CD14-positive monocyte (primary cell): ENCODE measurements at regions not wholly inside any gene's neighbourhood (a gene's known extent, or its start where the extent isn't known, plus 50 kb on each side); places are given as distances from the start of the nearest gene placed in this dataset.
A peak's percentile ranks its signal among the peaks of the same experiment; 100 is the strongest.

Experiments
- DNase-seq, 3 donors: peaks; one replicate each; pipeline ENCODE4 v3.0.0-alpha.2; 2011 to 2022
- H2AFZ ChIP-seq: 2 replicates; pipeline ENCODE4 v1.6.0; 2012; ENCODE audit warnings: mild to moderate bottlenecking, low read depth, low read length, inconsistent platforms; ENCODE audit not compliant: insufficient read depth, poor library complexity, severe bottlenecking
- H3K27ac ChIP-seq, 2 donors: 1 replicate in 1 of 2; 2 replicates in 1 of 2; pipeline ENCODE4 v1.5.1; 2012 to 2013; ENCODE audit warnings: low read length in 2 of 2, control low read depth in 1 of 2, inconsistent platforms in 1 of 2, low read depth in 1 of 2, mild to moderate bottlenecking in 1 of 2
- H3K27me3 ChIP-seq, 2 donors: one replicate each; pipeline versions ENCODE4 v1.6.0 to v1.6.1; 2011 to 2013; ENCODE audit warnings: low read length in 2 of 2; ENCODE audit not compliant: control insufficient read depth in 2 of 2, insufficient read depth in 2 of 2
- H3K36me3 ChIP-seq, 2 donors: replicated peaks in 1 of 2; 1 replicate in 1 of 2; 2 replicates in 1 of 2; pipeline versions ENCODE4 v1.5.1 to v1.6.1; 2012 to 2013; ENCODE audit warnings: low read length in 2 of 2, control low read depth in 1 of 2, inconsistent platforms in 1 of 2, mild to moderate bottlenecking in 1 of 2; ENCODE audit not compliant: insufficient read depth in 2 of 2, control insufficient read depth in 1 of 2
- H3K4me1 ChIP-seq, 2 donors: 1 replicate in 1 of 2; 2 replicates in 1 of 2; pipeline versions ENCODE4 v1.5.1 to v1.6.1; 2012 to 2013; ENCODE audit warnings: low read length in 2 of 2, control low read depth in 1 of 2, inconsistent platforms in 1 of 2, mild to moderate bottlenecking in 1 of 2, moderate library complexity in 1 of 2; ENCODE audit not compliant: insufficient read depth in 2 of 2, control insufficient read depth in 1 of 2
- H3K4me2 ChIP-seq: replicated peaks from 2 replicates; pipeline ENCODE3; 2012; ENCODE audit warnings: low read length, moderate library complexity, mild to moderate bottlenecking; ENCODE audit not compliant: poor library complexity, severe bottlenecking; ENCODE audit errors: extremely low read depth
- H3K4me3 ChIP-seq, 3 experiments: fragments of 200-600 bp in 1 of 3; sonication (generic) in 1 of 3; replicated peaks in 1 of 3; 1 replicate in 2 of 3; 2 replicates in 1 of 3; pipeline ENCODE4 v1.5.1; 2011 to 2013; ENCODE audit warnings: low read length in 3 of 3, mild to moderate bottlenecking in 3 of 3, control low read depth in 2 of 3, low read depth in 2 of 3, inconsistent platforms in 1 of 3, moderate library complexity in 1 of 3
- H3K79me2 ChIP-seq: 2 replicates; pipeline ENCODE4 v1.6.0; 2012; ENCODE audit warnings: mild to moderate bottlenecking, control low read depth, inconsistent platforms, low read length, moderate library complexity; ENCODE audit not compliant: insufficient read depth
- H3K9ac ChIP-seq: 2 replicates; pipeline ENCODE4 v1.6.0; 2017; ENCODE audit warnings: low read length, mild to moderate bottlenecking; ENCODE audit not compliant: insufficient read depth, poor library complexity, severe bottlenecking
- H3K9me3 ChIP-seq, 2 donors: replicated peaks in 1 of 2; 1 replicate in 1 of 2; 2 replicates in 1 of 2; pipeline versions ENCODE4 v1.5.1 to v1.6.1; 2012 to 2013; ENCODE audit warnings: low read length in 2 of 2, control low read depth in 1 of 2; ENCODE audit not compliant: control insufficient read depth in 1 of 2, insufficient read depth in 1 of 2
- H4K20me1 ChIP-seq: 2 replicates; pipeline ENCODE4 v1.6.0; 2012; ENCODE audit warnings: mild to moderate bottlenecking, low read length, control low read depth, moderate library complexity; ENCODE audit not compliant: insufficient read depth
- H3K27ac Mint-ChIP-seq, 7 donors: one replicate each; pipeline ENCODE4 v1.8.0; 2020; ENCODE audit warnings: mild to moderate bottlenecking in 7 of 7, mixed read lengths in 7 of 7, moderate library complexity in 6 of 7, inconsistent platforms in 2 of 7
- H3K27me3 Mint-ChIP-seq, 3 donors: one replicate each; pipeline ENCODE4 v1.8.0; 2021 to 2022; ENCODE audit warnings: low read depth in 3 of 3, mild to moderate bottlenecking in 3 of 3, mixed read lengths in 3 of 3, moderate library complexity in 3 of 3, inconsistent platforms in 1 of 3
- H3K36me3 Mint-ChIP-seq, 2 donors: one replicate each; pipeline ENCODE4 v1.8.0; 2020; ENCODE audit warnings: mixed read lengths in 2 of 2, inconsistent platforms in 1 of 2, mild to moderate bottlenecking in 1 of 2
- H3K4me1 Mint-ChIP-seq: one replicate; pipeline ENCODE4 v1.8.0; 2020; ENCODE audit warnings: mild to moderate bottlenecking, mixed read lengths
- H3K4me3 Mint-ChIP-seq, 2 donors: one replicate each; pipeline ENCODE4 v1.8.0; 2020; ENCODE audit warnings: mild to moderate bottlenecking in 2 of 2, mixed read lengths in 2 of 2, moderate library complexity in 1 of 2
- H3K9me3 Mint-ChIP-seq, 7 donors: one replicate each; pipeline ENCODE4 v1.8.0; 2020 to 2022; ENCODE audit warnings: mixed read lengths in 7 of 7, mild to moderate bottlenecking in 6 of 7, moderate library complexity in 6 of 7, inconsistent platforms in 2 of 7
- CTCF ChIP-seq: fragments of 200-600 bp; IDR thresholded peaks from one replicate; pipeline ENCODE4 v1.8.0; 2022; ENCODE audit warnings: antibody characterized with exemption, mild to moderate bottlenecking
- WGBS: methylation state at CpG from one replicate; pipeline ENCODE4 v1.1.5; 2013; ENCODE audit warnings: missing lambda C conversion rate; ENCODE audit not compliant: insufficient coverage; 5-methylcytosine and 5-hydroxymethylcytosine counted together
- intact Hi-C, 2 donors: fragments of 100-400 bp; cut with micrococcal nuclease; formaldehyde crosslinking; loops; one replicate each; pipeline versions ENCODE4 v1.15.0 to v1.15.1; 2023

DNA sequence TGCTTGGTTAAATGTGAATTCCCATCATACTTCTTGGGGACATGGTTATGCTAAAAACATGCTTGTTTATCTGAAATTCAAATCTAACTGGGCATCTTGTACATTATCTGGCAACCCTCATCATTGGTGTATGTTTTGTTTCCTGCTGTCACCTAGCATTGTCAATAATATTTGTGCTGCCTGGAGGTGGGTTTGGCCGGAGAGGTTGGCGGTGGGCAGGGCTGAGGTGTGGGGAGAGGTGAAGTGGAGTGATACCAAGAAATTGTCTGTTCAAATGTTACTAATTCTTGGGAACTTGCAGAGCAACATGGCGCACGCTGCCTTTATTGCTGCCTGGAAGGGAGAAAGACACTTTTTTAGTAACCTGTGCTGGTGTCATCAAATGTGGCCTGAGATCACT lies 280.5 kb downstream of the VRK1 start:
- H3K9ac ChIP-seq: no peak overlapping the region
- 0% methylated on average over 2 of the region's 4 CpGs for WGBS
- Mint-ChIP-seq H3K27ac (peak overlapping the region in 5 of 7 donors; percentile 29 to 84 (median 60)), H3K27me3 (peaks cover 31 to 41% (median 32%) of the 10 kb centered on the region in 3 donors), H3K36me3 (no peaks in the 10 kb centered on the region), H3K4me1 (peaks cover 41% of the 10 kb centered on the region), H3K4me3 (peak overlapping the region in 1 of 2 donors; percentile 65), H3K9me3 (peaks cover 0 to 7% (median 2%) of the 10 kb centered on the region in 7 donors)
- intact Hi-C loops: no loop called here
- no peaks in the 10 kb centered on the region for H3K9me3 ChIP-seq
- H3K27ac ChIP-seq: peak overlapping the region in 1 of 2 donors; percentile 28
- H3K79me2 ChIP-seq: no peaks in the 10 kb centered on the region
- peaks cover 10 to 13% of the 10 kb centered on the region in 2 donors for H3K27me3 ChIP-seq
- H3K4me1 ChIP-seq: peaks cover 24 to 28% of the 10 kb centered on the region in 2 donors
- no peak for DNase-seq
- no peak overlapping the region for H2AFZ ChIP-seq
- H3K4me3 ChIP-seq: peak overlapping the region in 1 of 3 experiments; percentile 17
- TF ChIP-seq CTCF: no peak
- H3K4me2 ChIP-seq: peak overlapping the region; percentile 23
- H3K36me3 ChIP-seq: no peaks in the 10 kb centered on the region
- H4K20me1 ChIP-seq: no peaks in the 10 kb centered on the region

- Mint-ChIP-seq H3K36me3 (no peaks in the 10 kb centered on the region), H3K27ac (peak overlapping the region in 1 of 7 donors; percentile 33), H3K9me3 (peaks cover 0 to 6% (median 3%) of the 10 kb centered on the region in 7 donors), H3K4me3 (no peak overlapping the region), H3K4me1 (peaks cover 29% of the 10 kb centered on the region), H3K27me3 (peaks cover 13 to 19% (median 15%) of the 10 kb centered on the region in 3 donors)
- Histone ChIP-seq H3K9ac (no peak overlapping the region), H2AFZ (no peak overlapping the region), H3K4me2 (no peak overlapping the region), H3K27me3 (peaks cover 3 to 5% of the 10 kb centered on the region in 2 donors), H3K27ac (no peak overlapping the region), H3K79me2 (no peaks in the 10 kb centered on the region), H3K4me3 (no peak overlapping the region), H3K4me1 (peaks cover 24% of the 10 kb centered on the region in 2 donors), H3K36me3 (no peaks in the 10 kb centered on the region), H3K9me3 (peaks cover 0 to 7% of the 10 kb centered on the region in 2 donors), H4K20me1 (no peaks in the 10 kb centered on the region)
- DNase-seq: peak in 1 of 3 donors; percentile 8
- no peak for TF ChIP-seq CTCF
- intact Hi-C loops: no loop called here
- WGBS: 43% methylated on average over 1 of the region's 2 CpGs
These were observed 283.8 kb downstream of the VRK1 start for GRCh38 chr14:97080991-97081390.
